ENCODE measurements at regions not wholly inside any gene's neighbourhood (a gene's known extent, or its start where the extent isn't known, plus 50 kb on each side); places are given as distances from the start of the nearest gene placed in this dataset.

DNA sequence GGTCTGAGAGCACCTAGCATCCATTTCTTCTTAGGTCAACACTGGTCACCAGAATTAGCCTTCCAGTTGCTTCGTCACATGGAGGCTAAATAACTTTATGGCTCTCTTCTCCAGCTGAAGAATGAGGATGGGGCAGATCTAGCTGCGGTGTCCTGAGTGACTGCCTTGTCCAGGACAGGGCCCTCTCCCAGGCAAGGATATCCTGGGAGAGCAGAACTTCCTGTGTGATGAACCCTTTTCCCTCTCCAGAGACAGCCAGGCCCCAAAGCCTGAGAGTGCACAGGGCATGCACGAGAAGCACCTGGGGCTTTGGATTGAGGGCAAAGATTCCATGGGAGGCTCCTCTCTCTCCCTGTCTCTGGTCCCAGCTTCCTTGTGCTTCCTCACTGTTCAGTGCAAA lies 108.2 kb upstream of the MAMLD1 start:
- H3K9me3 ChIP-seq, result no peaks in the 10 kb centered on the region
- H3K27me3 ChIP-seq, result no peaks in the 10 kb centered on the region
- no peak overlapping the region for H3K4me3 ChIP-seq
- peak; percentile 72 to 87 for DNase-seq (ENCODE audit: extremely low spot score in 2 of 2)
- H3K4me1 ChIP-seq, result no peaks in the 10 kb centered on the region
- TF ChIP-seq POLR2AphosphoS5 (IDR thresholded peaks at IDR 0.05; ENCODE audit: insufficient read depth in 1 of 2, low read depth in 1 of 2), result no peak
- TF ChIP-seq, protein P1, sequence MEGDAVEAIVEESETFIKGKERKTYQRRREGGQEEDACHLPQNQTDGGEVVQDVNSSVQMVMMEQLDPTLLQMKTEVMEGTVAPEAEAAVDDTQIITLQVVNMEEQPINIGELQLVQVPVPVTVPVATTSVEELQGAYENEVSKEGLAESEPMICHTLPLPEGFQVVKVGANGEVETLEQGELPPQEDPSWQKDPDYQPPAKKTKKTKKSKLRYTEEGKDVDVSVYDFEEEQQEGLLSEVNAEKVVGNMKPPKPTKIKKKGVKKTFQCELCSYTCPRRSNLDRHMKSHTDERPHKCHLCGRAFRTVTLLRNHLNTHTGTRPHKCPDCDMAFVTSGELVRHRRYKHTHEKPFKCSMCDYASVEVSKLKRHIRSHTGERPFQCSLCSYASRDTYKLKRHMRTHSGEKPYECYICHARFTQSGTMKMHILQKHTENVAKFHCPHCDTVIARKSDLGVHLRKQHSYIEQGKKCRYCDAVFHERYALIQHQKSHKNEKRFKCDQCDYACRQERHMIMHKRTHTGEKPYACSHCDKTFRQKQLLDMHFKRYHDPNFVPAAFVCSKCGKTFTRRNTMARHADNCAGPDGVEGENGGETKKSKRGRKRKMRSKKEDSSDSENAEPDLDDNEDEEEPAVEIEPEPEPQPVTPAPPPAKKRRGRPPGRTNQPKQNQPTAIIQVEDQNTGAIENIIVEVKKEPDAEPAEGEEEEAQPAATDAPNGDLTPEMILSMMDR (IDR thresholded peaks at IDR 0.05), result no peak
- TF ChIP-seq POLR2A (IDR thresholded peaks at IDR 0.05), result no peak
- H3K36me3 ChIP-seq, result no peaks in the 10 kb centered on the region
- no peak overlapping the region for H3K27ac ChIP-seq
- intact Hi-C loops (cut with DNase I), result no loop called here

DNA sequence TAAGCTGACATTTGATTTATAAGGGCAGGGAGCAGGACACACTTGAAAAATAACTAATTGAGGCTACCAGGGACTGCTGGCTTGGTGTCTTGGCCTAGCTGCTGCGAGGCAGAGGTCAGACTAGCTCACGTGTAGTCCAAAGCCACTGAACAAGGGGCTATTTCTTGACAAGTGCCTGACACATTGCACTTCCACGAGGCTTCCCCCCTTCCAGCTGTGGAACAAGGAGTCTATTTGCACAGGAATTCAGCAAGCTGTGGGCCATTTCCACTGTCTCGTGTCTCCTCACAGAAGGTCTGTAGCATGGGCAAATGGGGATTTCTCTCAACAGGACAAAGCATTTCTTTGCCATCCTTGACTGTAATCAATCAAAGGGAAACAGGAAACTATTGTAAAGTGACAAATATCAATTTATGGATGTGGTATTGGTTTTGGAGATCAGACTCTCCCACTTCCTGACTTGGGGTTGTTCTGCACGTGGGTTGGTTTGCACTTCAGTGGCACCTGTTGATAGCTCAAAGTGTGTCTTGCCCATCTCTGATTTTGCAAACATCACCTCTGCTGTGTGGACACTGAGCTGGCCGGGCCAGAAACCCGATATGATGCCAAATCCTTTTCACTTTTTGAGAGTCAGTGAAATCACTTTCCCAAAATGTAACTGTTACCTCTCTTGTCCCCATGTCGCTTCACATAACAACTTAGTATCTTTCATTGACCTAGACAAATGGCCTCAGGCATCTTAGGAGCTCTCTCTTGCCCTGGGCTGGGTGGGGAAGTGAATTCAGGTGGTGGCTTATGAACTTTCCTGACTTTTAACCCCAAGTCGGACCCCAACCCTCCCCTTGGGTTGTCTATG lies 107.4 kb upstream of the MAMLD1 start:
- no peaks in the 10 kb centered on the region for H3K36me3 ChIP-seq
- TF ChIP-seq POLR2A (IDR thresholded peaks at IDR 0.05), result no peak
- TF ChIP-seq, protein P1 (IDR thresholded peaks at IDR 0.05), result no peak
- no peak for TF ChIP-seq POLR2AphosphoS5 (IDR thresholded peaks at IDR 0.05; ENCODE audit: insufficient read depth in 1 of 2, low read depth in 1 of 2)
- no peaks in the 10 kb centered on the region for H3K27me3 ChIP-seq
- H3K27ac ChIP-seq, result no peak overlapping the region
- H3K4me1 ChIP-seq, result no peaks in the 10 kb centered on the region
- no peak overlapping the region for H3K4me3 ChIP-seq
- intact Hi-C loops (cut with DNase I), result no loop called here
- peak; percentile 64 to 85 for DNase-seq (ENCODE audit: extremely low spot score in 2 of 2)
- no peaks in the 10 kb centered on the region for H3K9me3 ChIP-seq

GRCh38 chrX:150256297-150256650 lies 106.8 kb upstream of the MAMLD1 start:
- Histone ChIP-seq H3K27me3 (no peaks in the 10 kb centered on the region), H3K9me3 (no peaks in the 10 kb centered on the region), H3K4me3 (no peak overlapping the region), H3K4me1 (no peaks in the 10 kb centered on the region), H3K36me3 (no peaks in the 10 kb centered on the region), H3K27ac (no peak overlapping the region)
- TF ChIP-seq POLR2A (IDR thresholded peaks at IDR 0.05), result no peak
- TF ChIP-seq, protein P1 (IDR thresholded peaks at IDR 0.05), result no peak
- TF ChIP-seq POLR2AphosphoS5 (IDR thresholded peaks at IDR 0.05; ENCODE audit: insufficient read depth in 1 of 2, low read depth in 1 of 2), result no peak
- intact Hi-C loops (cut with DNase I), result no loop called here
- DNase-seq (ENCODE audit: extremely low spot score in 2 of 2), result peak in 1 of 2 donors; percentile 49

GRCh38 chrX:150257353-150258175 lies 105.6 kb upstream of the MAMLD1 start:
- H3K9me3 ChIP-seq, result no peaks in the 10 kb centered on the region
- no peaks in the 10 kb centered on the region for H3K4me1 ChIP-seq
- no peaks in the 10 kb centered on the region for H3K27me3 ChIP-seq
- no peak overlapping the region for H3K27ac ChIP-seq
- H3K4me3 ChIP-seq, result no peak overlapping the region
- DNase-seq (ENCODE audit: extremely low spot score in 2 of 2), result peak; percentile 58 to 65
- intact Hi-C loops (cut with DNase I), result no loop called here
- no peaks in the 10 kb centered on the region for H3K36me3 ChIP-seq
- TF ChIP-seq POLR2AphosphoS5 (IDR thresholded peaks at IDR 0.05; ENCODE audit: insufficient read depth in 1 of 2, low read depth in 1 of 2) (no peak), POLR2A (IDR thresholded peaks at IDR 0.05) (no peak)
- TF ChIP-seq, protein P1 (IDR thresholded peaks at IDR 0.05), result no peak

DNA sequence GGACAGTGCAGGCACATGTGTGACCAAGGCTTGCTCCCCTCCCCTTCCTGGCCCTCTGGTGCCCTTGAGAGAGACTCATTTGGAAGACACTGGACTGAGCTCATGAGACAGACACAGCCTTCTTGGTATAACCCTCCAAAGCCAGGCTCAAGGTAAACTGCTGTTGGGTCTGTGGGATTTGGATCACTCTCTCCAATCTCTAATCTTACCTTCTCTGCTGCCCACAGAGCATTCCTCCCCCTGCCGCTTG lies 105.0 kb upstream of the MAMLD1 start:
- intact Hi-C loops (cut with DNase I), result no loop called here
- Histone ChIP-seq H3K4me1 (no peaks in the 10 kb centered on the region), H3K9me3 (no peaks in the 10 kb centered on the region), H3K27me3 (no peaks in the 10 kb centered on the region), H3K36me3 (no peaks in the 10 kb centered on the region), H3K27ac (no peak overlapping the region), H3K4me3 (no peak overlapping the region)
- TF ChIP-seq POLR2AphosphoS5 (IDR thresholded peaks at IDR 0.05; ENCODE audit: insufficient read depth in 1 of 2, low read depth in 1 of 2) (no peak), POLR2A (IDR thresholded peaks at IDR 0.05) (no peak)
- TF ChIP-seq, protein P1 (IDR thresholded peaks at IDR 0.05), result no peak
- DNase-seq (ENCODE audit: extremely low spot score in 2 of 2), result peak in 1 of 2 donors; percentile 71
